Endothelial cell of umbilical vein (primary cell): ENCODE measurements at regions not wholly inside any gene's neighbourhood (a gene's known extent, or its start where the extent isn't known, plus 50 kb on each side); places are given as distances from the start of the nearest gene placed in this dataset.

Source experiments
- TF ChIP-seq, protein P1 (sequence below), 2 donors: IDR thresholded peaks; 1 replicate in 1 of 2; 2 replicates in 1 of 2; pipeline ENCODE4 v1.5.1; 2011; ENCODE audit warnings: low read length in 2 of 2, mild to moderate bottlenecking in 2 of 2, moderate library complexity in 2 of 2, control low read depth in 1 of 2, inconsistent platforms in 1 of 2, low read depth in 1 of 2; ENCODE audit not compliant: insufficient read depth in 1 of 2; ENCODE audit errors: extremely low read depth in 1 of 2
- TF ChIP-seq, protein P2 (sequence below): IDR thresholded peaks from 2 replicates; pipeline ENCODE4 v1.6.1; 2011; ENCODE audit not compliant: insufficient read depth, insufficient read length

DNA sequence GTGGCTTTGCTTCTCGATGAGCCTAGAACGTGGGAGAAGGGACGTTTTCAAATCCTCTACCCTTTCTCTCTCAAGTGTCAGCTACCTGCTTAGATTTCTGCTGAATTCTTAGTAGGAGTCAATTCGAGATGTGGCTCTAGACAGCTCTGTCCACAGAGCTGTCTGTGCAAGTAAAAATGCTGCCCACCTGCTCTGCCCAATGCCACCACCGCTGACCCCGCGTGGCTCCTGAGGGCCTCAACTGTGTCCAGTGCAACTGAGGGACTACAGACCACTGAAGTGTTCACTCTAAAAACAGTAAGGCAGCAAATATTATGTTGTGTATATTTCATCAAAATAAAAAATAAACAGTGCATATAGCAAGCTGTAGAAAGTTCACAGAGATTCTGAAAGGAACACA lies 266.3 kb downstream of the ZNF516 start:
- TF ChIP-seq, protein P1, sequence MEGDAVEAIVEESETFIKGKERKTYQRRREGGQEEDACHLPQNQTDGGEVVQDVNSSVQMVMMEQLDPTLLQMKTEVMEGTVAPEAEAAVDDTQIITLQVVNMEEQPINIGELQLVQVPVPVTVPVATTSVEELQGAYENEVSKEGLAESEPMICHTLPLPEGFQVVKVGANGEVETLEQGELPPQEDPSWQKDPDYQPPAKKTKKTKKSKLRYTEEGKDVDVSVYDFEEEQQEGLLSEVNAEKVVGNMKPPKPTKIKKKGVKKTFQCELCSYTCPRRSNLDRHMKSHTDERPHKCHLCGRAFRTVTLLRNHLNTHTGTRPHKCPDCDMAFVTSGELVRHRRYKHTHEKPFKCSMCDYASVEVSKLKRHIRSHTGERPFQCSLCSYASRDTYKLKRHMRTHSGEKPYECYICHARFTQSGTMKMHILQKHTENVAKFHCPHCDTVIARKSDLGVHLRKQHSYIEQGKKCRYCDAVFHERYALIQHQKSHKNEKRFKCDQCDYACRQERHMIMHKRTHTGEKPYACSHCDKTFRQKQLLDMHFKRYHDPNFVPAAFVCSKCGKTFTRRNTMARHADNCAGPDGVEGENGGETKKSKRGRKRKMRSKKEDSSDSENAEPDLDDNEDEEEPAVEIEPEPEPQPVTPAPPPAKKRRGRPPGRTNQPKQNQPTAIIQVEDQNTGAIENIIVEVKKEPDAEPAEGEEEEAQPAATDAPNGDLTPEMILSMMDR (IDR thresholded peaks at IDR 0.05; ENCODE audit: extremely low read depth in 1 of 2, insufficient read depth in 1 of 2, low read depth in 1 of 2, low read length in 2 of 2) = no peak
- TF ChIP-seq, protein P2, sequence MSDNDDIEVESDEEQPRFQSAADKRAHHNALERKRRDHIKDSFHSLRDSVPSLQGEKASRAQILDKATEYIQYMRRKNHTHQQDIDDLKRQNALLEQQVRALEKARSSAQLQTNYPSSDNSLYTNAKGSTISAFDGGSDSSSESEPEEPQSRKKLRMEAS = no peak
